Islet of Langerhans (tissue), 1 donor: ENCODE measurements at regions not wholly inside any gene's neighbourhood (a gene's known extent, or its start where the extent isn't known, plus 50 kb on each side); places are given as distances from the start of the nearest gene placed in this dataset.

Source experiments
- FAIRE-seq: peaks from one replicate; lab custom pipeline; 2011; peaks lifted over from hg19 to GRCh38; lab: Jason Lieb, UNC

DNA sequence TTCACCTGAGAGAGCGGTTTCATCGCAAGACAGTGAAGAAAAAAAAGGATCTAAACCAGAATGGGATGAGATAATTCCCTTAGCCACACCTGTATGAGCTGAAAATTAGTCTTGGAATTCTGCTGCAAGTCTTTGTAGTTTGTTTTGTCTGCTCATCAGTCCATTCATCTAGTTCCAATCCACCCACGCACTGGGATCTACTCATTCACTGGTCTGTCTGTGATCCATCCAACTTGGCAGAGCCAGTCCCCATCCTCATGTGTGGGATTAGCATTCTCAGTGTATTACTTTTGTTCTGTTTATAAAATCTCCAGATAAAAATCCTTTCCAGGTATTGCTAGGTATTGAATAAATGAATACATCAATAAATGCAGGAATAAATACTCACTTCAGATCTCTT lies 266.5 kb upstream of the USP24 start:
- no peak for FAIRE-seq

DNA sequence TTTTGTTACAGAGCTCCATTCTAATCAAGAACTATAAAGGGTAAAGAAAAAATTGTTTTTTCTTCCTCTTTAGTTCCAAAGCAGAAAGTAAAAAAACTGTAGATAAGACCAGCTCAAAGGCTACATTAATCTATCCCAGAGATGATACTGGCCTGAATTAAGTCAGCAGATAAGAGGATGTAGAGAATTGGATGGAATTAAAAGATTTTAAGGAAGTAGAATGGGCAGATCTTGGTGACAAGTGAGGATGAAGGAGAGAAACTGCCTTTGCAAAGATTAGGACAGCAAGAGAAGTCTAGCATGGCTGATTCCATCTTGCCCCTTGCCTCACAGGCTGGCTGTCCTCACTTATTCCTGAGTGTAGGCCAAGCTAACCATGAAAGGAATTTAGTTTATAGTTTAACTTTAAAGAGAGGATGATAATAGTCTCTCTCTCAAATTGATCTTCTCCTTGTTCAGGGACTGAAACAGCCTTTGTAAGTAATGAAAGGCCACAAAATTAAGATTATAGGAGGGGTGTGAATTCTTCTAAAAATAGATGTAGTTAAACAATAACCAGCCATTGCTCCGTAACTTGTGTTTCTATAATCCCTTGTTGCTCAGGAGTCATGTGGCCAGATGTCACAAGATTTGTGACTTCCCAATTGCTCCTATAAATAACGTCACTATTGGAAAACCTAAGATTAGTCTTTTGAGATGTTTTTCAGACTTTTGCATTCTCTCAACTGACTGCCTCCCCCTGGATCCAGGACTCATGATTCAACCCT lies 265.0 kb upstream of the USP24 start:
- no peak for FAIRE-seq

DNA sequence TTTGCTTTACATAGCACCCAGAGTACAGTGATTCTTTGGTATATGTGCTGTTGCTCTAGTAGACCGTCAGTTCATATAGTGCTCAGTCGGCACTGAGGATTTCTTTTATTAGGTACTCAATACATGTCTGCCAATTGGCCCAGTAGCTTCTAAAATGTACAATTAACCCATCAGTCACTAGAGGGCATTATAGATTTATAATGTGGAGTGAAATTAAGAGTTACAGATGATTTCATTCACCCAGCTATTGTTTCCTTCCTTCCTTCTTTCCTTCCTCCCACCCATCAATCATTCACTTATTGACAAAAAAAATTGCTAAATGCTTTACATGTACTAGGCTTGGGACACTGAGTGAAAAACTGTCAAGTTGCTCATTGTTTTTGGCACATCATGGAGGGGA lies 263.6 kb upstream of the USP24 start:
- no peak for FAIRE-seq

DNA sequence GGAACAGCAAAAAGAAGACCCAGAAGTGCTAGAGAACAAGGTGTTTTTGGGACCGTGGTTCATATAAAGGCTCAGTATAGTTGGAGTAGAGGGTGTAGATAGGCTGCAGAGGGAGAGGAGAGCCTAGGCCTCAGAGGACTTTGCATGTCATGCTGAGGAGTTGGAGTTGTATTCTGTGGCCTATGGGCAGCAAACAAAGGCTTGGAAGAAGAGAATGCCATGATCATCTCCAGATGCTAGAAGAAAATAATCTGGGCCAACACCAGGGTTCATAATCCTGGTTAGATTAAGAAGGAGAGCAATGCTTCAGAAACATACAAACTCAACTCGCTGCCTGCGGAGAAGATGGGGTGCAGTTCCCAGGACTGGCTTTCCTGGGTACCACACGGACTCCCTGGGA lies 262.8 kb upstream of the USP24 start:
- FAIRE-seq = no peak

DNA sequence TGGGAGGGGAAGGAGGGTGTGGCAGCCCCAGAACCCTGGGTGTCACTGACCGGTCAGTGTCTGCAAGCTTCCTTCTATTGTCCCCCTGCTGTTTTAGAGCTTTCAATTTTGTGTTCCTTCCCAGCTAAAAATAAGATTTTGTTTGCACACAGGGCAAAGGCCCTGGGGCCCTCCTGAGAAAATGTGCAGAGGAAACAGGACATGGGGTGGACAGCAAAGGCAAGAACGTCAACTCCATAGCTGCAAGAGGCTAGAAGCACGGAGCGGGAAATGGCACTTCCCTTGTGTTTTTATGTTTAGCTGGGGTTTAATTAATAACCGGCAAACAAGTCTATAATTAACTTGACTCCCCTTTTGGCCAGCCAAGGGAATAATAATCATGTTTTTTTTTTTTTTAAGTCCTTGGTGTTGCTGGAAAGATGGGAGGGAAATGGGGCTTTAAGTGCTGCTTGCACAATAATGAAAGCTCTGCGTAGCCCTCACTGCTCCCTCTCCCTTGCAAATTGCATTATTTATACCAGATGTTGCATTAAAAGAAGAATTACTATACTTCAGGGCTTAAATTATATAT lies 261.4 kb upstream of the USP24 start:
- no peak for FAIRE-seq

DNA sequence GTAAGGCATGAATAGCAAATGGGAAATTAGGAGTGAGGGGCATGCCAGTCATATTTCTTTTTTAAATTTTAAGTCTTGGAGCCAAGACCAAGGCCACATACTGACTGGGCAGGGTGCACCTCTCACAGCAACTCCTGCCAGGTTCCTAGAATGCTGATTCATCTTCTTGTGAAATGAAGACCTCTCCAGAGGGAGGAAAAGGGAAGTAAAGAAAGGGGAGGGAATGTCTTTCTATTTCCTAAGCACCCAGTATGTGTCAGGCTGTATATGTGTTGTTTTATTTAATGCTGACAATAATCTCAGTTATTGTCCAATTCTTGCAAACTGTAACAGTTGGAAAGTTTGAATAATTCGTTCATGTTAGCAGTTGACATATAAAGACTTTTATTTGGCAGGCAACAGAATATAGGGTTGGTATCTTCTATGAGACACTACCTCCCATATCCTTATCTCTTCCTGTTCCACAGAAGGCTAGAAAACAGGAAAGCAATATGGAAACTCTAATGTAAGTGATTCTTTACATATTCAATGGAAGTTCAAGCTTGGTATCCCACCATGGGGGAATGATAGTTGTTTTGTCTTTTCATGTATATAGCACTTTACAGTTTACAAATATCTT lies 259.1 kb upstream of the USP24 start:
- no peak for FAIRE-seq

DNA sequence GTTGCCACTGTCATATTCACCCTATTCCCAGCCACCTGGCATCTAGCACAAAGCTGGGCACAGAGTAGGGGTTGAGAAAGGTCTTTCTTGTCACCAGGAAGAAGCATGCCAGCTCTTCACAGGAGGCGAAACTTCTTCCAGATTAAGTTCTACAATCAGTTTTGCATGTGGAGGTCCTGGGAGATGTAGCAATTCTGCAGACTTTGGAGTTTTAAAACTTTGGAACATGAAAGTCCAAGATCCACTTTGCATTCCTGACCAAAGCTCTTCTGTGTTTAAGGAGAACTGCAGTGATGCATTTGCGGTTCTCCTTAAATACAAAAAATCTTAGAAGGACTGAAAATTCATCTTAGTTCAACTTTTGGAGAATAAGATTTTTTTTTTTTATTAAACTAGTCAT lies 258.5 kb upstream of the USP24 start:
- FAIRE-seq = no peak

DNA sequence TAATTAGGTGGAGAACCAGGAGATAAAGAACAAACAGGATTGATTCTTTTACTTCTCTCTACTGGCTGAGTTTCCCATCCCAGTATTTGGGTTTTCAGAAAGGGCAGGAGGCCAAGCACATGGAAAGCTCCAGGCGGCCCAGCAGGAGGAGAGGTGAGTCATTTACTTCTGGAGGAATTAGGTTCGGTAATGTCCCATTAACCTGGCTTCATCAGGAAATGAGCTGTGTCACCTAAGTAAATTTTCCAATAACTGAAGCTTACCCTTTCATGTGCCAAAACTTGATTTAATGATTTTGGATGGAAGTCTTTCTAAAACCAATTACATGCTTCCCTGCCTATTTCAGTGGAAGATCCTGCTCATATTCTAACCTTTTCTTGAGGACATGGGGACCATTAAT lies 257.6 kb upstream of the USP24 start:
- no peak for FAIRE-seq

DNA sequence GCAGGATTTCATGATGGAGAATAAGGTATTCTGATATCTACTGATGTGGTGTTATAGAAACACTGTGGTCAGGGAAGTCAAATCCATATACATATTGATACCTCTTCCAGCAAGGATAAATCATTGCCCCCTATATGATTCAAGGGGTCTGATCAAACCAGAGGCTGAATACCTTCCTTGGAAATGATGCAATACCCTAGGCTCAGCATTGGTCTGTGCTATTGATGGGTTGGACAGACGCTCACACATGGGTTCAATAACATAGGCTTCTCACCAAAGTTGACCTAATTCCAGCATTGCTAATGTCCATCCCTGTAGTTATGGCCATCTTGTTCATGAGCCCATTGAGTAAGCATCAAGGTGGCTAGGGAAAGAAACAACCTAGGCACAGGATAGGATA lies 257.0 kb upstream of the USP24 start:
- FAIRE-seq = no peak

DNA sequence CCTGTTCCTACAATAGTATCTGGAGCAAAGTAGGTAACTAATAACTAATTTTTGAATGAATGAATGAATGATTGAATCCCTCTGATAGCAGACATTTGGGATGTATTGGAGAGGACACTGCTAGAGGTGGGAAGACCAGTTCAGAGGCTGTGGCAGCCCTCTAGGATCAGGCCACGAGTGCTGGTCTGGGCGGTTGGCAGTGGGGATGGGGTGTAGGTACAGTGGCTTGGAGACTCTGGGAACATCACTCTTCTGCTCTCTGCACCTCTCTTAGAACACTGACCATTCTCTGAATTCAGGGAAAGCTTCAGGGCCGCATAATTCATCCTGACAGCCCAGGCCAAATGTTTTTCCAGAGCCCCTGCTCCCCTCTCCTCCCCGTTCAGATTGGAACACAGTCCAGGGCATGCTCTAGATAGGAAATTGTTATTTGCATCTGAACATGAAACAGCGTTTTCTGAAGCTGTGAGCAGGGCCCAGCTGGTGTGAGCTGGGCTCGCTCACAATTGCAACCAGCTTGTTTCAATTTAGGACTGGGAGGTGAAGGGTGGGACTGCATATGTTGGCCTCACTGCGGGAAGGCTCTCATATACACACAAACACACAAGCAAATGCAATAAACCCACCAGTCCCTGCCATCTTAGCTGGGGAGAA lies 253.1 kb upstream of the USP24 start:
- FAIRE-seq = no peak

DNA sequence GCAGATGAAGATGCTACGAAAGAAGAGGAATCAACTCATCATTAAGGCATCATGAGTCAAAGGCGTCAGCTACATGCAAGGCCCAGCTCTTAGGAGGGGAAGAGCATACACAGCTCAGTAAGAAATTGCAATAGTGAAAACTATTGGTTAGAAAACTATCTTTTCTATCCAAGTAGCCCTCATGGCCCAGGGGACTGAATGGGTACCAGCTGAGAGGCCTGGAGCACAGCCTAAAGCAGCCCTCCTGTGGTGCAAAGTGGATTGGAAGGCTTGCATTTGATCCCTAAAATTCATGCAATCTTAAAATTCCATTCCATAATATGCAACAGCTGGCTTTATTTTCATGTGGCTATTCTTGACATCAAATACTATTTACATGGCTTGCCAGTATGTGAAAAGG lies 251.8 kb upstream of the USP24 start:
- FAIRE-seq = no peak

DNA sequence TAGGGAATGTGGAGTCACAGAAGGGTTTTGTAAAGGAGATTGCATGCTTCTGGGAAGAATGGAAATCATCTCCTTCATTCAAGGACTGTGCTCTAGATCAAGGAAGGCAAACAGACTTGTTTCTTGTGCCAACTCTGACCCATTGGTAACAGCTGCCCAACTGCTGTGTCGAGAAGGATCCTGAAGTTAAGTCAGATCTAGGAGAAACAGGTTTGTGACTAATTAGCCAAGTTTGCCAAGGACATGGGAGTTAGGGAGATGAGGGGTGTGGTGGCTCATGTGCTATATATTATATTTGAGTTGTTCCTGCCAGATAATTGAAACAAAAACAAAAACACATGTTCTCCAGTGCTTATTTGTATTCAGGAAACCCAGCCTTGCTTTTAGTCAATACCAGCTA lies 251.2 kb upstream of the USP24 start:
- no peak for FAIRE-seq

DNA sequence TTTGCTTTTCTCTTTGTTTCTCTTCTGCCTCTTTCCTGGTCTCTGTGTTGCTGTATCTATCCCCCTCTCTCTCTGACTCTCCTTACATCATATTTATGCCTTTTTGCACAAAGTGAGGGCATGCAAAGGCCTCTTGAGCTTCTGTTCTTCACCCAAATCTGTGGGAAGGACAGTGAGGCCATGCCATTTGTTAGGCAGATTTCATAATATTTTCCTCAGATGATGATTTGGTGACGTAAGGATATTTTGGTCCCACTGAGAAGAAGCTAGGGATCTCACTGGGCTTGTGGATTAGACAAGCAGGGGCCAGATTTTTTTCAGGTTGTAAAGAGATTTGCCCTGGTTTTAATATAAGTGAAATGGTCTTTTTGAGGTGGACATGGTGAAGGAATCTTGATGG lies 249.4 kb upstream of the USP24 start:
- no peak for FAIRE-seq

DNA sequence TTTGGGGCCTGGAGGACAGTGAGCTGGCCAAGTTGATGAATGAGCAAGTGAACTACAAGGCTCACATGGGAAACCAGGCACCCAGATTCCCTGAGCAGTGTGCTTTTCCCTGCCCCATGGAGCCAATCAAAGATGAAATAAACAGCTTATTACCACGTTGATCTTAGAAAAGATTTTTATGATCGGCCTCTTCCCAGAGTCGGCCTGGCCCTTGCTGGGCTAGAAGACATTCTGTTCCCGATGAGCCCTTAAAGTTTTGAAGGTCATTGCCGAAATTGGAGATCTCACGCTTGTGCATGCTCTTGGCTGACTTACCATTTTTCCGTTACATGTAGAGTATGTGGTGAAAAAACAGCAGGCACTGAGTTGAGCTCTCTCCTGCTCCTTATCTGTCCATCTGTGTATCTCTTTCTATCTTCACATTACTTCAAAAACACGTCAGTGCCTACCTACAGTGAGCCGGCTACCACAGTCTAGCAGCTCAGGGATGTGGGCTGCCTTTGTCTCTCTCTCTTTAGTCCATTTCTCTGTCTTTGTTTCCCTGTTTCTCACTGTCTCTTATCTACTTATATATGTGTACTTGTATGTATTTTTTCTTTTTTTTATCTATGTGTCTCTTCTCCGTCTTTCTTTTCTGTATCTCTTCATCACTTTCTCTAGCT lies 248.8 kb upstream of the USP24 start:
- no peak for FAIRE-seq

DNA sequence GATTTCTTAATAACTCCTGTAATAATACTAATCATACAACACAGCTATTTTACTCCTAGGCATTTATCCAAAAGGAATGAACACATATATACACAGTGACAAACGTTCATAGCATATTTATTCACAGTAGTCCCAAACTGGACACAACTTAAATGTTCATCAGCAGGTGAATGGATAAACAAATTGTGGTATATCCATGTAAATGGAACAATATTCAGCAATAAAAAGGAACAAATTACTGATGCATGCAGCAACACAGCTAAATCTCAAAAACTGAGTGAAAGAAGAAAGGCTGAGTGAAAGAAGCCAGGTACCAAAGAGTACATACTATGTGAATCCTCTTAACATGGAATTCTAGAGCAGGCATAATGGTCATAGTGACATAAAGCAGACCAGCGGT lies 242.7 kb upstream of the USP24 start:
- no peak for FAIRE-seq

DNA sequence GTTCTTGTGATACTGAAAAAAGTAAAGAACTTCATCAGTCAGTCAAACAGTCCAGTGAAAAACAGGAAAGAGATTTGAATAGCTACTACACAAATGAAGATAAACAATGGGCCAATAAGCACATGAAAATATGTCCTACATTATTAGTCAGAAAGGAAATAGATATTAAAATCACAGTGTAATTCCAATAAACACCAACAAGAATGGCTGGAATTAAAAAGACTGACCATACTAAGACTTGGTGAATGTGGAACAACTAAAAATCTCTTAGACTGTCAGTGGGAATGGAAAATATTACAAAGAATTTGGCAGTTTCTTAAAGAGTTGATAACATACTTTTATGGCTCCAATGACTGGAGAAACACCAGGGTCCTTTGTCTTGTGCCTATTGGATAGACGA lies 241.8 kb upstream of the USP24 start:
- FAIRE-seq = no peak

DNA sequence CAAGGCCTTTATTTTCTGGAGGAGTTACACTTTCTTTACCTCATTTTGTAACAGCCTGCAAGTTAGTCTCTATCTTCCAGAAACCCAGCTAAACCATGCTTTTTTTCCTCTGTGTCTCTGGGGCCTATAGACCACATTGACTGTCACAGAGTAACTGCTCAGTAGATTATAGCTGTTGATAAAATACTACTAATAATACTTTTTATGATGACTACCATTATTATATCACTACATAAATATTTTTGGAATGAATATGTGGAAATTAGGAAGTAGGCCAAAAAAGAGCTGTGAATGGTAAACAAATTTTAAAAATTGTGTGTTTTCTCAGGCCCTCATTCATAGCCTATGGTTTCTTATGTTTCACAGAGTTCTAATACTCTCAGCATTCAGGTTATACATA lies 233.1 kb upstream of the USP24 start:
- FAIRE-seq = no peak

DNA sequence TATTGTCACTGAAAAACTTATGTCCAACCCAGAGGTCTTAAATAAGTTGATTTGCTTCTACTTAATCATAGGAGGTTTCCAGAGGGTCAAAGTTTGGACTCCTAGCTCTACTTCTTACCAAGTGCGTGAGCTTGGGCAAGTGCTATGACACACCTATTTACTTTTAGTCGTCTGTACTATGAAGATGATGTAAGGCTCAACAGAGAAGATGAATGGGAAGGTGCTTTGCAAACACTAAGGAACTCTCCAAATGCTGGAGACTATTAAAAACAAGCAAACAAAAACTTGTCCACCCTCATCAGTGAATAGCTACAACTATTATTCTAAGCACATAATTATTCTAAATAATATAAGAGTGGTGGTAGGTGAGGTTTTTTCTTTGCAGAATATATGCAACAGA lies 232.3 kb upstream of the USP24 start:
- no peak for FAIRE-seq

DNA sequence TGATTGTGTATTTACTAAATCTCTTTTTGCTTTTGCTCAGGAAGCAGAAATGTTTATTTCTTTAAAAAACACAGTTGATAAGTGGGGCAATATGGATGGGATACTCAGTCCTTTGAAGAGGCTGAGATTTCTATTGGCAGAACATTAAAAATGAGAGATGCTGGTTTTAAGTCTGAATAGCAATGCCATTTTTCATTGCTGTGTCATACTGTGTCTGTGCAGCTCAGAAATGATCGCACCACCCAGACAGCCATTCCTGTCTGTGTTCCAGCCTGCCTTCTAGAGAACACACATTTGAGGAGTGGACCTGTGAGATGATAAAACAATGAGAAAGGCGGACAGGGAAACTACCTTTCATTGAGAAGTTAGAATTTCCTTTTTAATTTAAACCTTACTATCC lies 231.2 kb upstream of the USP24 start:
- FAIRE-seq = no peak

DNA sequence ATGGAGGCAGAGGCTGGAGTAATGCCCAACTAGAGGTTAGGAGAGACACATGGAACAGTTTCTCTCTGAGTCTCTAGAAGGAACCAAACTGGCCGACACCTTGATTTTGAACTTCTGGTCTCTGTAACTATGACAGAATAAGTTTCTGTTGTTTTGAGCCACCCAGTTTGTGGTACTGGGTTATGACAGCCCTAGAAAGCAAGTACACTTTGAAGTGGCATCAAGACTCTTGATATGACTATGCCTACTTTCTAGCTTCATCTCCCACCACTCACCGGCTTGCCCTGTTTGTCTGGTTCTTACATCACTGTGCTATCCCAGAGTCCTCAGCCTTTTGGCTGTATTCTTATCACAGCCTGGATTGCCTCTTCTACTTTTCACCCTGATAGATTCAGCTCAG lies 230.3 kb upstream of the USP24 start:
- FAIRE-seq = no peak

DNA sequence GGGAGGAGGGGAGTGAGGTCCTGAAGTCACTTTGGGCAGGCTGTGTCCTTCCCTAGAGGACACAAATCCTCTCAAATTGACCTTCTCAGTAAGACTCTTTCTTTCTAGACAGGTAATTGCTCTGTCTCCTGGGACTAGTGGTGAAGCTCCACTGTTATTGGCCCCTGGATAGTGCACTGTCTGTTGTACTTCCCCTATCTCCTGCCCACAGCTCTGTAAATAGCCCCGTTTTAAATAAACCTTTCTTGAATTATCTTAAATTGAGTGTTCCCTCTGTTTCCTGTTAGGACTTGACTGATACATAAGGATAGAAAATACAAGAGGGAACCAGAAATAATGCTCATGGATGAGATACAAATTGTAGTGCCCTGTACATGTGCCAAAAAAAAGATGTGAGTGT lies 229.5 kb upstream of the USP24 start:
- FAIRE-seq = no peak

DNA sequence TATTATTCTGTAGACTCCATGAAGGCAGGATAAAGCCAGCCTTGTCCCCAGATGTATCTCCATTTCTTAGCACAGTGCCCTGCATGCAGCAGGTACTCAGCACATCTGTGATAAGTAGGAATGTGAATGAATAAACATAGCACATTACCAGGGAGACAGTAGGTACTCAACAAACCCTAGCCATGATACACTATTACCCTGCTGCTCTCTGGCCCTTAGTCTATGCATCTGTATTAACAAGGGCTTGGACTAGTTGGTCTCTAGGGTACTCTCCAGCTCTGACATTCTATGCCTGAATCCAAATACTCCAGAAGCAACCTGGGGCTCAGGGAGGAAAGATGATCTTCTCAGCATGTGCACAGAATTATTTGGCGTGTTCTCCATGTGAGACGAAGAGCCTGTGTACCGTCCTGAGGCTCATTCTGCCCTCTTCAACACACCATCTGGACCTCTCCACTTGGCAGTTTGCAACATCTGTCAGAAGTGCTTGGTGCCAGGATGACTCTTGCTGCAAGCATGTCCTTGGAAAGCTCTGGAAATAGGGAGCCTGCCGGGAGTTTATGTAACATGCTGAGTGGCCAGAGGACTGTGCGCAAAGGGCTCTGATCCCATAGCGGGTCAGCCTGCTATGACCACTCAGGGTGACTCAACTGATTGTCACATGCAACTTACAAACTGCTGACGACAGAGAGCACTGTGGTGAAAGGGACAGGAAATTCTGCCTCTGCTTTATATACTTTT lies 228.2 kb upstream of the USP24 start:
- no peak for FAIRE-seq
